GM23338 (cell line): ENCODE measurements at regions not wholly inside any gene's neighbourhood (a gene's known extent, or its start where the extent isn't known, plus 50 kb on each side); places are given as distances from the start of the nearest gene placed in this dataset.
"Not testable (repeated sequence)": the region's sequence is repeated elsewhere in the genome, so short reads cannot be mapped to it uniquely, and the experiment has no call there.

Experiments
- EZH2 ChIP-seq: fragments of 200-600 bp; sonication (generic); IDR thresholded peaks from one replicate; pipeline ENCODE4 v1.8.0; 2017; ENCODE audit warnings: antibody characterized with exemption, mild to moderate bottlenecking, low read depth; ENCODE audit not compliant: unreplicated experiment
- EZH2phosphoT487 ChIP-seq: fragments of 200-600 bp; sonication (generic); IDR thresholded peaks from one replicate; pipeline ENCODE4 v1.8.1; 2018; ENCODE audit warnings: antibody characterized with exemption; ENCODE audit not compliant: unreplicated experiment
- REST ChIP-seq: IDR thresholded peaks from one replicate; pipeline ENCODE4 v1.6.1; 2018; ENCODE audit warnings: antibody characterized with exemption; ENCODE audit not compliant: unreplicated experiment
- TF ChIP-seq, protein P1 (sequence below), 2 experiments: fragments of 200-600 bp in 1 of 2; sonication (generic) in 1 of 2; conservative IDR thresholded peaks; 2 replicates each; pipeline versions ENCODE4 v1.5.1 to v1.6.1; 2016 to 2017; ENCODE audit warnings: antibody characterized with exemption in 2 of 2, low read depth in 2 of 2, mild to moderate bottlenecking in 2 of 2, moderate library complexity in 1 of 2

DNA sequence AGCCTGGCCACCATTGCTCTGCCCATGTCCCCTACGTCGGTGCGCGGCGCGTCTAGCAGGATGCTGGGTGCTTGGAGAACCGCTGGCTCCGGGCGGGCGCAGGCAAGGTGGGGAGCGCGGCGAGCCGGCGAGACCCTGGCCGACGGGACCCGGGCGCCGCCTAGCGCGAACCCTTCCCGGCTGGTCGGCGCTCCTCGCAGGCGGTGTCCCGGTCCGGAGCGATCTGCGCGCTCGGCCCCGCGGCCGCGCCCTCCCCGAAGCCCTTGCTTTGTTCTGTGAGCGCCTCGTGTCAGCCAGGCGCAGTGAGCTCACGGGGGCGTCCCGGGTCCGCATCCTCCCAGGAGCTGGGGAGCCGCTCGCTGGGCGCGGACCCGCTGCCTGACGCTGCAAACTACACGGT, 219.1 kb upstream of the HSFY2 start:
- TF ChIP-seq, protein P1, sequence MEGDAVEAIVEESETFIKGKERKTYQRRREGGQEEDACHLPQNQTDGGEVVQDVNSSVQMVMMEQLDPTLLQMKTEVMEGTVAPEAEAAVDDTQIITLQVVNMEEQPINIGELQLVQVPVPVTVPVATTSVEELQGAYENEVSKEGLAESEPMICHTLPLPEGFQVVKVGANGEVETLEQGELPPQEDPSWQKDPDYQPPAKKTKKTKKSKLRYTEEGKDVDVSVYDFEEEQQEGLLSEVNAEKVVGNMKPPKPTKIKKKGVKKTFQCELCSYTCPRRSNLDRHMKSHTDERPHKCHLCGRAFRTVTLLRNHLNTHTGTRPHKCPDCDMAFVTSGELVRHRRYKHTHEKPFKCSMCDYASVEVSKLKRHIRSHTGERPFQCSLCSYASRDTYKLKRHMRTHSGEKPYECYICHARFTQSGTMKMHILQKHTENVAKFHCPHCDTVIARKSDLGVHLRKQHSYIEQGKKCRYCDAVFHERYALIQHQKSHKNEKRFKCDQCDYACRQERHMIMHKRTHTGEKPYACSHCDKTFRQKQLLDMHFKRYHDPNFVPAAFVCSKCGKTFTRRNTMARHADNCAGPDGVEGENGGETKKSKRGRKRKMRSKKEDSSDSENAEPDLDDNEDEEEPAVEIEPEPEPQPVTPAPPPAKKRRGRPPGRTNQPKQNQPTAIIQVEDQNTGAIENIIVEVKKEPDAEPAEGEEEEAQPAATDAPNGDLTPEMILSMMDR (conservative IDR thresholded peaks at IDR 0.05; ENCODE audit: low read depth in 2 of 2), result not testable (repeated sequence)
- not testable (repeated sequence) for TF ChIP-seq EZH2, REST, EZH2phosphoT487
